ENCODE measurements at regions not wholly inside any gene's neighbourhood (a gene's known extent, or its start where the extent isn't known, plus 50 kb on each side); places are given as distances from the start of the nearest gene placed in this dataset.

- no peak overlapping the region for H3K4me2 ChIP-seq (ENCODE audit: insufficient read depth in 1 of 2, low read depth in 2 of 2, low read length in 2 of 2)
- no peak overlapping the region for H4K8ac ChIP-seq (ENCODE audit: extremely low read depth, insufficient read depth, low read length)
- H4K5ac ChIP-seq (ENCODE audit: insufficient read length, low read depth, low read length): no peak overlapping the region
- no peak overlapping the region for H3K4ac ChIP-seq (replicated peaks; ENCODE audit: insufficient read length, low read depth, low read length)
- peaks cover 0 to 6% (median 3%) of the 10 kb centered on the region in 4 experiments; a peak in 3 of 7 replicates for H3K4me1 ChIP-seq (replicated peaks in 1 of 4; ENCODE audit: control insufficient read depth in 3 of 4, insufficient read depth in 4 of 4, low read length in 3 of 4)
- H2BK20ac ChIP-seq (ENCODE audit: low read length): no peak overlapping the region
- no peak overlapping the region for H4K91ac ChIP-seq (replicated peaks; ENCODE audit: insufficient read length, low read length)
- TF ChIP-seq MAX (IDR thresholded peaks at IDR 0.05) (no peak), KDM1A (IDR thresholded peaks at IDR 0.05; ENCODE audit: borderline replicate concordance, low read length) (no peak), HDAC6 (IDR thresholded peaks at IDR 0.05; ENCODE audit: low read depth, low read length) (no peak), RNF2 (IDR thresholded peaks at IDR 0.05; ENCODE audit: borderline replicate concordance, low read depth, low read length, missing control alignments, poor library complexity, severe bottlenecking) (no peak), CBX5 (IDR thresholded peaks at IDR 0.05; ENCODE audit: low read depth, low read length) (no peak), MAFK (IDR thresholded peaks at IDR 0.05; ENCODE audit: low read depth, low read length) (peak; percentile 38; the same call in 1 of the 2 replicates)
- no peak overlapping the region for H3K56ac ChIP-seq (replicated peaks; ENCODE audit: insufficient read length, low read depth, low read length)
- DNase-seq (ENCODE audit: low read depth in 1 of 2, low spot score in 2 of 2) (no peak), FAIRE-seq (no peak)
- H3K79me1 ChIP-seq (ENCODE audit: low read depth, low read length): no peaks in the 10 kb centered on the region
- no peak overlapping the region for H3K9ac ChIP-seq (replicated peaks in 1 of 4; ENCODE audit: extremely low read depth in 1 of 4, low read depth in 3 of 4, low read length in 3 of 4)
- H3K27me3 ChIP-seq (replicated peaks in 1 of 4; ENCODE audit: control insufficient read depth in 3 of 4, extremely low read depth in 1 of 4, insufficient read depth in 3 of 4, low read length in 3 of 4): no peaks in the 10 kb centered on the region
- H3K14ac ChIP-seq (ENCODE audit: insufficient read length): no peak overlapping the region
- ChIA-PET CTCF (ENCODE audit: partially characterized antibody) (interaction anchor here (1.2 to 4.5 kb wide), 3 partner anchors 17 to 51 kb away, joined by 4 to 25 read pairs (median 4); no protein-coding TSS in a partner anchor), POLR2A (ENCODE audit: partially characterized antibody) (no interaction called here)
- H3K79me2 ChIP-seq (ENCODE audit: control insufficient read depth in 1 of 2, insufficient read depth in 2 of 2, low read length in 2 of 2): no peaks in the 10 kb centered on the region
- no peak overlapping the region for H3K27ac ChIP-seq (ENCODE audit: low read depth, low read length)
- no peak overlapping the region for H2AK5ac ChIP-seq (ENCODE audit: low read depth, low read length)
- no peak overlapping the region for H2BK120ac ChIP-seq (replicated peaks; ENCODE audit: low read depth, low read length)
- no peaks in the 10 kb centered on the region for H3K36me3 ChIP-seq (ENCODE audit: control insufficient read depth in 2 of 4, insufficient read depth in 4 of 4, low read length in 3 of 4)
- no peaks in the 10 kb centered on the region for H4K20me1 ChIP-seq (replicated peaks in 1 of 2; ENCODE audit: control insufficient read depth in 1 of 2, insufficient read depth in 2 of 2, low read length in 2 of 2)
- WGBS, 2 experiments (ENCODE audit: extremely low coverage in 1 of 2, insufficient coverage in 1 of 2, insufficient read length in 1 of 2, insufficient replicate concordance in 2 of 2, low coverage in 1 of 2, low lambda C conversion rate in 2 of 2, missing lambda C conversion rate in 1 of 2): 85% methylated on average over 7 of the region's 7 CpGs; no CpG with 5 or more reads in 1 of the 2 experiments
- no peaks in the 10 kb centered on the region; the same call in 1 of the 2 replicates for H3K23me2 ChIP-seq (ENCODE audit: low read depth, low read length)
- no peak overlapping the region for H3K4me3 ChIP-seq (ENCODE audit: extremely low read depth in 1 of 4, insufficient read depth in 2 of 4, low read depth in 3 of 4, low read length in 4 of 4)
- no peak overlapping the region for H3K23ac ChIP-seq (ENCODE audit: insufficient read length)
- H3K9me3 ChIP-seq (ENCODE audit: insufficient read depth in 2 of 2, low read depth in 1 of 2, low read length in 1 of 2): no peaks in the 10 kb centered on the region
- H3K18ac ChIP-seq (ENCODE audit: extremely low read depth, low read length): no peak overlapping the region
- H2AFZ ChIP-seq (ENCODE audit: low read length): no peak overlapping the region
- no peak overlapping the region for H2BK15ac ChIP-seq (ENCODE audit: low read length)
- H2BK5ac ChIP-seq (ENCODE audit: low read depth, low read length): no peak overlapping the region
- no peak overlapping the region for H2BK12ac ChIP-seq (ENCODE audit: low read depth, low read length)
These were observed 195.4 kb downstream of the HAUS1 start for GRCh38 chr18:46299465-46300008.

Data from H1 (cell line).